ENCODE measurements at regions not wholly inside any gene's neighbourhood (a gene's known extent, or its start where the extent isn't known, plus 50 kb on each side); places are given as distances from the start of the nearest gene placed in this dataset.

- DNase-seq (ENCODE audit: low read depth, low spot score), result no peak
- Histone ChIP-seq H3K27me3 (ENCODE audit: control insufficient read depth, extremely low read depth, insufficient read depth, low read length) (no peaks in the 10 kb centered on the region), H3K4me1 (ENCODE audit: control insufficient read depth, extremely low read depth, insufficient read depth, low read length) (no peaks in the 10 kb centered on the region), H3K79me2 (ENCODE audit: control insufficient read depth, insufficient read depth, low read length) (no peaks in the 10 kb centered on the region), H3K36me3 (ENCODE audit: control insufficient read depth in 2 of 2, extremely low read depth in 1 of 2, insufficient read depth in 2 of 2, low read length in 2 of 2) (no peaks in the 10 kb centered on the region), H3K4me3 (ENCODE audit: control insufficient read depth in 2 of 3, extremely low read depth in 1 of 3, insufficient read depth in 2 of 3, low read depth in 1 of 3, low read length in 3 of 3) (no peak overlapping the region), H3K9ac (ENCODE audit: control insufficient read depth, extremely low read depth, insufficient read depth, low read length) (no peak overlapping the region), H3K4me2 (ENCODE audit: control insufficient read depth, extremely low read depth, insufficient read depth, low read depth, low read length) (no peak overlapping the region), H4K20me1 (ENCODE audit: control insufficient read depth, extremely low read depth, insufficient read depth, low read length) (no peaks in the 10 kb centered on the region), H3K9me1 (ENCODE audit: control insufficient read depth, extremely low read depth, insufficient read depth, low read length) (no peaks in the 10 kb centered on the region), H3K9me3 (ENCODE audit: control insufficient read depth, low read depth, low read length) (no peaks in the 10 kb centered on the region), H2AFZ (ENCODE audit: control insufficient read depth, low read length) (no peak overlapping the region), H3K27ac (ENCODE audit: control insufficient read depth, insufficient read depth, low read length) (no peak overlapping the region)
- FAIRE-seq, result no peak
- dilution Hi-C loops (cut with MboI; ENCODE audit: extremely low pct_ligation_motif_present, low sequenced_read_pairs), result no loop called here
- TF ChIP-seq CTCF (optimal IDR thresholded peaks at IDR 0.05 in 1 of 3, IDR thresholded peaks at IDR 0.05 in 1 of 3, conservative IDR thresholded peaks at IDR 0.05 in 1 of 3; ENCODE audit: extremely low read depth in 1 of 3, insufficient read depth in 2 of 3, low read length in 3 of 3), result no peak
- TF ChIP-seq EZH2 (IDR thresholded peaks at IDR 0.05; ENCODE audit: low read length), result no peak
Measured at GRCh38 chr15:95609096-95609495, 721.4 kb upstream of the NR2F2 start.

GRCh38 chr15:95610945-95611344 is 719.6 kb upstream of the NR2F2 start:
- dilution Hi-C loops (cut with MboI; ENCODE audit: extremely low pct_ligation_motif_present, low sequenced_read_pairs), result no loop called here

GRCh38 chr15:95615436-95615835 is 715.1 kb upstream of the NR2F2 start:
- Histone ChIP-seq H3K27ac (ENCODE audit: control insufficient read depth, insufficient read depth, low read length) (no peak overlapping the region), H3K27me3 (ENCODE audit: control insufficient read depth, extremely low read depth, insufficient read depth, low read length) (no peaks in the 10 kb centered on the region), H4K20me1 (ENCODE audit: control insufficient read depth, extremely low read depth, insufficient read depth, low read length) (no peaks in the 10 kb centered on the region), H3K4me3 (ENCODE audit: control insufficient read depth in 2 of 3, extremely low read depth in 1 of 3, insufficient read depth in 2 of 3, low read depth in 1 of 3, low read length in 3 of 3) (no peak overlapping the region), H3K4me1 (ENCODE audit: control insufficient read depth, extremely low read depth, insufficient read depth, low read length) (no peaks in the 10 kb centered on the region), H3K9me3 (ENCODE audit: control insufficient read depth, low read depth, low read length) (no peaks in the 10 kb centered on the region), H3K4me2 (ENCODE audit: control insufficient read depth, extremely low read depth, insufficient read depth, low read depth, low read length) (no peak overlapping the region), H3K79me2 (ENCODE audit: control insufficient read depth, insufficient read depth, low read length) (no peaks in the 10 kb centered on the region), H3K9me1 (ENCODE audit: control insufficient read depth, extremely low read depth, insufficient read depth, low read length) (no peaks in the 10 kb centered on the region), H3K9ac (ENCODE audit: control insufficient read depth, extremely low read depth, insufficient read depth, low read length) (no peak overlapping the region), H2AFZ (ENCODE audit: control insufficient read depth, low read length) (no peak overlapping the region), H3K36me3 (ENCODE audit: control insufficient read depth in 2 of 2, extremely low read depth in 1 of 2, insufficient read depth in 2 of 2, low read length in 2 of 2) (no peaks in the 10 kb centered on the region)
- dilution Hi-C loops (cut with MboI; ENCODE audit: extremely low pct_ligation_motif_present, low sequenced_read_pairs), result no loop called here
- TF ChIP-seq CTCF (optimal IDR thresholded peaks at IDR 0.05 in 1 of 3, IDR thresholded peaks at IDR 0.05 in 1 of 3, conservative IDR thresholded peaks at IDR 0.05 in 1 of 3; ENCODE audit: extremely low read depth in 1 of 3, insufficient read depth in 2 of 3, low read length in 3 of 3), result no peak
- no peak for TF ChIP-seq EZH2 (IDR thresholded peaks at IDR 0.05; ENCODE audit: low read length)
- DNase-seq (ENCODE audit: low read depth, low spot score), result no peak
- no peak for FAIRE-seq

More at GRCh38 chr15:95610945-95611344, 719.6 kb upstream of the NR2F2 start:
- Histone ChIP-seq H3K9me3 (ENCODE audit: control insufficient read depth, low read depth, low read length) (no peaks in the 10 kb centered on the region), H3K4me2 (ENCODE audit: control insufficient read depth, extremely low read depth, insufficient read depth, low read depth, low read length) (no peak overlapping the region), H3K4me1 (ENCODE audit: control insufficient read depth, extremely low read depth, insufficient read depth, low read length) (no peaks in the 10 kb centered on the region), H3K27ac (ENCODE audit: control insufficient read depth, insufficient read depth, low read length) (no peak overlapping the region), H3K4me3 (ENCODE audit: control insufficient read depth in 2 of 3, extremely low read depth in 1 of 3, insufficient read depth in 2 of 3, low read depth in 1 of 3, low read length in 3 of 3) (no peak overlapping the region), H3K27me3 (ENCODE audit: control insufficient read depth, extremely low read depth, insufficient read depth, low read length) (no peaks in the 10 kb centered on the region), H2AFZ (ENCODE audit: control insufficient read depth, low read length) (no peak overlapping the region), H4K20me1 (ENCODE audit: control insufficient read depth, extremely low read depth, insufficient read depth, low read length) (no peaks in the 10 kb centered on the region), H3K79me2 (ENCODE audit: control insufficient read depth, insufficient read depth, low read length) (no peaks in the 10 kb centered on the region), H3K36me3 (ENCODE audit: control insufficient read depth in 2 of 2, extremely low read depth in 1 of 2, insufficient read depth in 2 of 2, low read length in 2 of 2) (no peaks in the 10 kb centered on the region), H3K9ac (ENCODE audit: control insufficient read depth, extremely low read depth, insufficient read depth, low read length) (no peak overlapping the region), H3K9me1 (ENCODE audit: control insufficient read depth, extremely low read depth, insufficient read depth, low read length) (no peaks in the 10 kb centered on the region)
- DNase-seq (ENCODE audit: low read depth, low spot score) (no peak), FAIRE-seq (no peak)
- TF ChIP-seq EZH2 (IDR thresholded peaks at IDR 0.05; ENCODE audit: low read length), result no peak

Data from keratinocyte (primary cell).